Liver (tissue), 1 donor: ENCODE measurements at regions not wholly inside any gene's neighbourhood (a gene's known extent, or its start where the extent isn't known, plus 50 kb on each side); places are given as distances from the start of the nearest gene placed in this dataset. TPM values are rescaled to one million over a fixed set of nuclear protein-coding genes. Genes with fewer than 3 reads are reported as not detected.

Experiments used
- small RNA-seq: library from RNA; depleted of rRNA; stranded (forward); fragments of <200 nt; gene quantifications from one replicate; pipeline ENCODE3, GENCODE V24; 2014

Small RNAs in the stretch of these regions (small RNA-seq; reads per million reads assigned to genes)
- not detected for gene RNA5SP455
